Epithelial cell of prostate (primary cell): ENCODE measurements at regions not wholly inside any gene's neighbourhood (a gene's known extent, or its start where the extent isn't known, plus 50 kb on each side); places are given as distances from the start of the nearest gene placed in this dataset.
"Not testable (repeated sequence)": the region's sequence is repeated elsewhere in the genome, so short reads cannot be mapped to it uniquely, and the experiment has no call there.

ENCODE experiments used
- DNase-seq: peaks from one replicate; pipeline ENCODE4 v3.0.0-alpha.2; 2011; ENCODE audit warnings: low read depth, low spot score
- H3K27ac ChIP-seq: fragments of 450-650 bp; 2 replicates; pipeline ENCODE4 v1.5.1; 2017; ENCODE audit warnings: mild to moderate bottlenecking

- H3K27ac ChIP-seq, result peak overlapping the region; percentile 15
- no peak for DNase-seq
Measured at GRCh38 chr3:177336873-177337450, 139.7 kb upstream of the TBL1XR1 start.

DNA sequence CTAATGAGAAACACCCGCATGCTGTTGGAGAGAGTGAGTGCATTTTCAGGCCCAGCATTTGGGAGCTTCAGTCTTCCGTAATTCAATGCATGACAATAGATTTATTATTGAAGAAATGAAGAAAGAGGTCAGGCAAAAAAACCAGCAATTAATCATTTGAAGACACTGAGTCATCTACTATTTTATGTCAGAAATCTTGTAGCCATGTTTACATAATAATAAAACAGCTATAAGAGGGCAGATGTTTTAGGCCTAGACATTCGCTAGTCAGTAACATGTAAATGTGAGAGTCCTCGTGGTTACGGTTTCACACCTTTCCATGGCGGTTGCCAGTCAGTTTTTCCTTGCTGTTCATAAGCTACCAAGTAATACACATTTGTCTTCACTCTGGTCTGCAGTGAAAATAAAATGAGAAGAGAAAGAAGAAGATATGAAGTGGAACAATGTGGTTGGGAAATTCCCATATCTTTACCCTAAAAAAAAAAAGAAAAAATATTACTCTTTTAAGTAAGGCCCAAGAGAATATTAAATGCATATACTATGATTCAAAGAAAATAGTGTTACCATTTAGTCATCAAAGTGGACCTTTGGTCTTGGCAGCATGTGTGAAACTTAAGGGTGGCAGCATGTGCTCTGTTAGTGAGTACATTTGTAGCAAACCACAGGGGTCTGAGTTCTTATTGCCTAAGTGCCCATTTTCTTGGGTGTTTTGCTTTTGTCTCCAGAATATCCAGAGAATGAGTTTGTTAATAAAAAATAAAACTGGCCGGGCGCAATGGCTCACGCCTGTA is 140.5 kb upstream of the TBL1XR1 start:
- peak overlapping the region; percentile 15 for H3K27ac ChIP-seq
- no peak for DNase-seq

DNA sequence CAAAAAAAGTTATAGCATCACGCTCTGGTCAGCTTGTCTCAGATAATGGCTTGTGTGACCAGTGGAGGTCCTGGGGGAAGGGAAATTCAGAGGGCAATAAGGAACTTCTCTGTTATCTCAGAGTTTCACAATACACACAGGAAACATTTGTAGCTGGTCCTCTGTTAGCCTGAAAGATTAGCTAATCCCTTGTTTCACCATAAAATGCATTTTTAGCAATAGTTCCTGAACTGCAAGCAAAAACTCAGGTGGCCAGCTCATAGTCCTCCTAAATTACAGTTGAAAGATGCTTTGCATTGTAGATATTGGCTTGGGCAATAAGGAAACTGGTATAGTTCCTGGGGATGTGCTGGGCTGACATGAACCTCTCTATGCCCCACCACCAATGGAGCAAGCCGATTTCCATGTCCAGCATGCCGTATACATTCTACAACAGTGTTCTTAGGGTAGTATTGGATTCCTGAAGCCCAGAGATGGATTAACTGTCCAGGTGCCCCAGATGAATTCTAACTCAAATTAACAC is 141.5 kb upstream of the TBL1XR1 start:
- H3K27ac ChIP-seq, result no peak overlapping the region

DNA sequence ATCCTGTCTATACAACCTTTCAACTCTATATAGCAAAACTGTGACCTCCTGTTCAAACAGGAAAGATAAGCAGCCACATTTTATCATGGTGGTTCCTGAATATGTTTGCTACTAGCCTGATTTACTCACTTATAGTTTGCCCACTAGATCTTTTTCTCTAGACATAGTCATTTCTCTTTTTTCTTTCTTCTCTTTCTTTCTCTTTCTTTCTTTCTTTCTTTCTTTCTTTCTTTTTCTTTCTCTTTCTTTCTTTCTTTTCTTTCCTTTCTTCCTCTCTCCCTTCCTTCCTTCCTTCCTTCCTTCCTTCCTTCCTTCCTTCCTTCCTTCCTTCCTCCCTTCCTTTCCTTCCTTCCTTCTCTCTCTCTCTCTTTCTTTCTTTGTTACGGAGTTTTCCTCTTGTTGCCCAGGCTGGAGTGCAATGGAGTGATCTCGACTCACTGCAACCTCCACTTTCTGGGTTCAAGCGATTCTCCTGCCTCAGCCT is 142.0 kb upstream of the TBL1XR1 start:
- DNase-seq, H3K27ac ChIP-seq: not testable (repeated sequence)

More for the DNA sequence above, 141.5 kb upstream of the TBL1XR1 start:
- no peak for DNase-seq

- no peak for DNase-seq
- no peak overlapping the region for H3K27ac ChIP-seq
Measured at GRCh38 chr3:177340243-177340830, 143.1 kb upstream of the TBL1XR1 start.

- no peak overlapping the region for H3K27ac ChIP-seq
- no peak for DNase-seq
Measured at GRCh38 chr3:177341736-177342419, 144.6 kb upstream of the TBL1XR1 start.

- no peak overlapping the region for H3K27ac ChIP-seq
- no peak for DNase-seq
Measured at GRCh38 chr3:177343122-177343625, 145.9 kb upstream of the TBL1XR1 start.

GRCh38 chr3:177345049-177345972 is 148.0 kb upstream of the TBL1XR1 start:
- DNase-seq, result peak; percentile 74
- peak overlapping the region; percentile 91 for H3K27ac ChIP-seq

GRCh38 chr3:177345973-177346503 is 148.8 kb upstream of the TBL1XR1 start:
- no peak for DNase-seq
- H3K27ac ChIP-seq, result peak overlapping the region; percentile 91

GRCh38 chr3:177346878-177347277 is 149.6 kb upstream of the TBL1XR1 start:
- no peak overlapping the region for H3K27ac ChIP-seq
- no peak for DNase-seq

DNA sequence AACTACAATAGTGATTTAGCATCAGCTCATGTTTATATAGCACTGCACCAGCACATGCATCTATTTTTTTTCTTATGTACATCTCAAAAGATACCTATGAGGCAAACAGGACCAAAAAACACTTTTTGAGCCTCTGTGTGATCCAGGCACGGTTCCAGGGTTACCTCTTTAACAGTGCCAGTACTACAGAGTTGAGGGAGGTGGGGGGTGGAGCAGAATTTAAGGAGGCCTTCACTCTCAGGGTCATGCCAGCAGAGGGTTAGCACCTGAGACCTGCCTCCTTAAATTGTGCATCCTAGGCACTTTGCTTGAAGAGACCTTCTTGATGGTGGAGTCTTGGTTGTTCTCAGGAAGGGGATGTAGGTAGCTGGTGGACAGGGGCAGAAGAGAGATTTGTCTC is 150.3 kb upstream of the TBL1XR1 start:
- H3K27ac ChIP-seq, result no peak overlapping the region
- DNase-seq, result no peak

DNA sequence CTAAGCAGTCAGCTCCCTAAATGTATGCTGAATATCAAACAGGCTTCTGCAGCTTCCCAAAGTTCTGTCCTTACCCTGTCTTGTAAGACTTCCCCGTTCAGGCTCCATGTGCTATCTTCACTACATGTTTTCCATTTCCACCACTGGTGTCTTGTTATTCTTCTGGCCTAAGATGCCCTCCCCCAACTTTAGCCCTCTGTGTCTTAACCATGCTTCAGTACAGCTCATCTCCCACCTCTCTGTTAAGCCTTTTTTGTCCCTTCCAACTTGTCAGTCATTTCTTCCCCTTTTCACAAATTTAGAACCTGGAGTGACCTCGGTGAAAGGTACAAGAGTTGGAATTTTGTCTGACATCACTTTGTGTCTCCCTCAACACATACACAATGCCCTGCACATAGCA is 151.7 kb upstream of the TBL1XR1 start:
- no peak for DNase-seq
- no peak overlapping the region for H3K27ac ChIP-seq

GRCh38 chr3:177349384-177349783 is 152.1 kb upstream of the TBL1XR1 start:
- no peak for DNase-seq

GRCh38 chr3:177350121-177350520 is 152.8 kb upstream of the TBL1XR1 start:
- peak overlapping the region; percentile 48 for H3K27ac ChIP-seq
- DNase-seq, result no peak

More at GRCh38 chr3:177349384-177349783, 152.1 kb upstream of the TBL1XR1 start:
- H3K27ac ChIP-seq, result no peak overlapping the region

- DNase-seq, result no peak
- H3K27ac ChIP-seq, result no peak overlapping the region
Measured at GRCh38 chr3:177351206-177351605, 153.9 kb upstream of the TBL1XR1 start.

- no peak overlapping the region for H3K27ac ChIP-seq
Measured at GRCh38 chr3:177351757-177352158, 154.5 kb upstream of the TBL1XR1 start.

DNA sequence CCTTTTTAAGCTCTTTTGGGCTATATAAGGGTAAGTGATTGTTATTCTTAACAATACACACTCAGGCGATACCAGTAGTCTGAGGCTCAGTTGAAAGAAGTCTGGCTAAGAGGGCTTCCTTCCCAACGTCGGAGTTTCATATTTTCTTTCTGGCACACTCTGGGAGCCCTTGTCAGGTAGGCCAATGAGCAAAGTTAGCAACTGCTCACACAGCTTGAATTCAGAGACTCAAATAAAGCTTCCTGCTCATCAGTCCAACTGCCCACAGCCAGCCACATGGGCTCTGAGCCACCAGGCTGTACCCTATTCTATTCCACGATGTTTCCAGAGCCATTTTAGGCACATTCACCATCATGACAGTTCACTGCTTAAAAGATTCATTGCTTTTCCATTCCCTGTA is 155.1 kb upstream of the TBL1XR1 start:
- no peak for DNase-seq

More at GRCh38 chr3:177351757-177352158, 154.5 kb upstream of the TBL1XR1 start:
- no peak for DNase-seq

GRCh38 chr3:177353140-177353539 is 155.9 kb upstream of the TBL1XR1 start:
- no peak overlapping the region for H3K27ac ChIP-seq
- DNase-seq, result no peak

More for the DNA sequence above, 155.1 kb upstream of the TBL1XR1 start:
- no peak overlapping the region for H3K27ac ChIP-seq

GRCh38 chr3:177353879-177354278 is 156.6 kb upstream of the TBL1XR1 start:
- not testable (repeated sequence) for H3K27ac ChIP-seq, DNase-seq
